NT2/D1 (cell line): ENCODE measurements at regions not wholly inside any gene's neighbourhood (a gene's known extent, or its start where the extent isn't known, plus 50 kb on each side); places are given as distances from the start of the nearest gene placed in this dataset.

Experiments
- SUZ12 ChIP-seq: IDR thresholded peaks from 2 replicates; pipeline ENCODE4 v1.6.1; 2011; ENCODE audit not compliant: insufficient read length, insufficient read depth; ENCODE audit errors: extremely low read depth
- YY1 ChIP-seq: IDR thresholded peaks from 2 replicates; pipeline ENCODE4 v1.6.1; 2011; ENCODE audit not compliant: insufficient read length, insufficient read depth
- ZNF274 ChIP-seq: IDR thresholded peaks from 2 replicates; pipeline ENCODE4 v1.6.1; 2011; ENCODE audit warnings: mild to moderate bottlenecking, low read depth, low read length

- TF ChIP-seq YY1 = no peak
- no peak for TF ChIP-seq SUZ12
- no peak for TF ChIP-seq ZNF274
Observed at GRCh38 chr18:67618061-67618460, 101.5 kb upstream of the DSEL start.
